ENCODE measurements at regions not wholly inside any gene's neighbourhood (a gene's known extent, or its start where the extent isn't known, plus 50 kb on each side); places are given as distances from the start of the nearest gene placed in this dataset.

DNA sequence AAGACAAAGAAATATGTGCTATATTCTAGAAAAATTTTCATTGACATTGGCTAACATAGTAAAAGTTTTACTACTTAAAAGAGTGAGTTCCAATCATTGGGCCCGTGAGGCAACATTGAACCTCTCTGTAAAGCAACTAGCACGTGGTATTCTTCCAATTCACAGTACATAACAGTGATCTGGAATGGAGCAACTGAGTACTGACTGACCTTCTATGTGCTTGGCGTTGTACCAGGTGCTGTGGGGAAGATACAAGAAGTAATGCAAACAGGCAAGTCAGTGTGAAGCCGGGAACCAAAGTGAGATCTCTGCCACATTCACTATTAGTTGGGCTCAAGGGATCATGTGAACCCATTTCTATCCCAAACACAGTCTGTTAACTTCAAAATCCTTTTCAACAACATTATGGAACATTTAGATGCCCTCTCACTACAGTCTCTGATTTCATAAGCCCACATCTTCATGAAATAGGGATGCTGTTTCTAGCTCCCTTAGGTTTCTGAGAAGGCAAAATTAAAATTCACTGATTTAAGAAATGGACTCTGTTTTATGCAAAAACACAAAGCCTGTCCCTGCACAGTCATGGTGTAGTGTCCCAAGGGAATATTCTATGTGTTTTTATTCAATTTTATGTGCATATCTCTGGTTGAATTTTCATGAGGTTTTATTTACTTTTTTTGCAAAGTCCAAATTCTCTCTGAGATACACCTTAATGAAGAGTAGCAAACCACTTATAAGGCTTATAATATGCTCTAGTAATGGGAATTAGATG is 61.8 kb upstream of the NCAM1 start:
- no peak for DNase-seq (ENCODE audit: low read depth, low spot score)

DNA sequence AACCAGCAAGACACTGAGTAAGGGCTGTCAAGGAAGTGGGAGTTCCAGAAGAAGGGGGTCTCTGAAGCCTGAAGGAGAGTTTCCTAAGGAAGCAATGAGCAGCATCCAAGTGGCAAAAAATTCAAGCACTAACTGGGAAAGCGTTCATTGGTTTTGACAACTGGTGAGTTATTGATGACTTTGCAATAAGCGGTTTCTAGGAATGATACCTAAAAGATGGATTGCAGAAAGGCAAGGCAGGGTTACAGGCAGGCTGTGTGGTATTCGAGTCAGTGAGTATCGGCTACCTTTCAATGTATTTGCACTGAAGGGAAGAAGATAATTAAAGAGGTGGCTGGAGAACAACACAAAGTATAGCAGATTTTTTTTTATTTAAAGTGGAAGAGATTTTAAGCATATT is 59.3 kb upstream of the NCAM1 start:
- no peak for DNase-seq (ENCODE audit: low read depth, low spot score)

DNA sequence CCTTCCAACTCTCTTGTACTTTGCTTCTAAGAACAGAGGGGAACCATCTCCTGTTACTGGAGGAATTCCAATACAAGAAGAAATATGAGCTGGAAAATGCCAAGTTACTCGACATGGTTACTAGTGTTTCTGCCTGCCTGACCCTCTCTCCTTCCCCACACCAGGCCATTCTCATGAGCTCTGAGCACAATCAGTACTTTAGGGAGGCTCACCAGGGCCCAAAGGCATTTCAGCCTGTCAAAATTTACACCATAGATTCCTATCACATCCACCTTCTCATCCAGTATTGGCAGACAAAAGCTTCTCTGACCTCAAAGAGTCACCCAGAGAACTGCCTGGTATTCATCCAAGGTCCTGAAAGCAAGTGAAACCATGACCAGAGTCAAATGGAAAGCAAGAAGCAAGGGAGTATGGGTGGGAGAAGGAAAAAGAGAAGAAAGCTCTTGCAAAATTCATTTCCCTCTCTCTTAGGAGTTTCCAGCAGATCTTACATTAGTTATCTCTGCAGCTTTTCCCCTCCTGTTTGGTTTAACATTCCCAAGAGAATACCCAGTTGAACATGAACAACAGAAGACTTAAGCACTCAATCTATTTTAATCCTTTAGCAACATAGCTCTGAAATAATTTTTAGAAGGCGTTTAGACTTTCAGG is 58.7 kb upstream of the NCAM1 start:
- DNase-seq (ENCODE audit: low read depth, low spot score), result no peak

DNA sequence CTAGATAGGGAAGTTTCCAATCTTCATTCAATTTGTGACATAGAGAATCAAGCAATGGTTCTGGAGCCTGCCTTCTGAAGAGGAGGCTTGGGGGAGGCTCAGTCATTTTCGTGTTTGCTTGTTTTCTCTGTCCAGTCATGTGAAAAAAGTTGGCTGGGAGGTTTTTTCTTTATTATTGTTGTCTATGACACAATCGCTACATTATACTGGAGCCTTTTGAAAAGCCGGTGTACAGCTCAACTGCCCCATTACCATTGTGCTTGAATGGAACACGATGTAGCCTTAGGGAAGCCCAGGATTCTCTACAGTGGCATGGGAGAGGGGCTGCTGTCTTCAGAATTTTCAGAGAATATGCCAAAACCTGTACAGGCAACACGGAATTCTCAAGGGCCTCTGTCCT is 57.9 kb upstream of the NCAM1 start:
- DNase-seq (ENCODE audit: low read depth, low spot score), result no peak

DNA sequence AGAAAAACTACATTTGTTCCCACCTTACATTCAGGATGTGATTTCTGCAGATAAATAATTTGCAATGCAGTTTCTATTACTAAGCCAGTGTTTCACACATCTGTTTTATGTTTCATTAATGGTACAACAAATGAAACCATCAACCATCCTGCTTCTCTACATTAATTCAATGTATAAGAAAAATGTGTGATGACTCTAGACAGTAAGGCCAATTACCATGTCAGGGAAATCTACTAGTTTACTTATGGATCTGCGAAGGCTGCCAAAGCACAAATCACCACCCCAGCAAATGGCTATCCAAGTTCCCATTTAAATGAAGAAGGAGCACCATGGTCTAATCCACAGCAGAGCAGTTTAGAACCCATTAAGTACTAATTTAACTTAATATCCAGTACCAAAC is 50.1 kb upstream of the NCAM1 start:
- no peak for DNase-seq (ENCODE audit: low read depth, low spot score)

All from ELF-1 (cell line).